ENCODE measurements at regions not wholly inside any gene's neighbourhood (a gene's known extent, or its start where the extent isn't known, plus 50 kb on each side); places are given as distances from the start of the nearest gene placed in this dataset.

DNA sequence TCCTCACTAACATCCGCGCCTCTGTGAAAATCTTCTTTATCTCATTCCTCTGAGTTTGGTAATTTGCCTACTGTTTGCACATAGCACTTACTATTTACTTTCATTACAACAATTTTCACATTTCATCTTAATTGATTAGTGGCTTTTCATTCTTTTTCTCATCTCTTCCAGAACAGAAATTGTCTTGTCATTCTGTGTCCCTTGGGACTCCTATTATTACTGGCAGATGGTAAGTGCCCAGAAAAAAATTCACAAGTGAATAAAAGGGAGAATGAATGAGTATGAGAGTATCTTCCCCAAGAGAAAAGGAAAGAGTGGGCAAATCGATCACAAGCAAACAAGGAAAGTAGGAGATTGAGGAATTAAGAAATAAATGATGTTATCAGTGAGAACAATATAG lies 876.1 kb downstream of the TLE4 start:
- TF ChIP-seq, protein P1, sequence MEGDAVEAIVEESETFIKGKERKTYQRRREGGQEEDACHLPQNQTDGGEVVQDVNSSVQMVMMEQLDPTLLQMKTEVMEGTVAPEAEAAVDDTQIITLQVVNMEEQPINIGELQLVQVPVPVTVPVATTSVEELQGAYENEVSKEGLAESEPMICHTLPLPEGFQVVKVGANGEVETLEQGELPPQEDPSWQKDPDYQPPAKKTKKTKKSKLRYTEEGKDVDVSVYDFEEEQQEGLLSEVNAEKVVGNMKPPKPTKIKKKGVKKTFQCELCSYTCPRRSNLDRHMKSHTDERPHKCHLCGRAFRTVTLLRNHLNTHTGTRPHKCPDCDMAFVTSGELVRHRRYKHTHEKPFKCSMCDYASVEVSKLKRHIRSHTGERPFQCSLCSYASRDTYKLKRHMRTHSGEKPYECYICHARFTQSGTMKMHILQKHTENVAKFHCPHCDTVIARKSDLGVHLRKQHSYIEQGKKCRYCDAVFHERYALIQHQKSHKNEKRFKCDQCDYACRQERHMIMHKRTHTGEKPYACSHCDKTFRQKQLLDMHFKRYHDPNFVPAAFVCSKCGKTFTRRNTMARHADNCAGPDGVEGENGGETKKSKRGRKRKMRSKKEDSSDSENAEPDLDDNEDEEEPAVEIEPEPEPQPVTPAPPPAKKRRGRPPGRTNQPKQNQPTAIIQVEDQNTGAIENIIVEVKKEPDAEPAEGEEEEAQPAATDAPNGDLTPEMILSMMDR (IDR thresholded peaks at IDR 0.05), result no peak
- no peak for TF ChIP-seq EP300 (IDR thresholded peaks at IDR 0.05)
- no peak for TF ChIP-seq POLR2AphosphoS5 (IDR thresholded peaks at IDR 0.05)

Measured in sigmoid colon (tissue), 4 donors.